Upper lobe of left lung (tissue), 6 donors: ENCODE measurements at regions not wholly inside any gene's neighbourhood (a gene's known extent, or its start where the extent isn't known, plus 50 kb on each side); places are given as distances from the start of the nearest gene placed in this dataset.
"Not testable (repeated sequence)": the region's sequence is repeated elsewhere in the genome, so short reads cannot be mapped to it uniquely, and the experiment has no call there.

ENCODE experiments used
- ATAC-seq, 2 donors: fragments of 200-7000 bp; cut with Tn5 transposase; one replicate each; pipeline ENCODE4 v1.9.1; 2022; ENCODE audit warnings: mild to moderate bottlenecking in 2 of 2, moderate library complexity in 2 of 2; ENCODE audit not compliant: low FRiP score in 2 of 2
- DNase-seq, 2 donors: peaks; one replicate each; pipeline ENCODE4 v3.0.0-alpha.2; 2019 to 2020
- H3K27ac ChIP-seq, 4 donors: fragments of 200-600 bp; sonication (generic); one replicate each; pipeline ENCODE4 v1.5.1; 2016 to 2019
- H3K27me3 ChIP-seq, 4 donors: fragments of 200-600 bp; sonication (generic); one replicate each; pipeline ENCODE4 v1.5.1; 2017 to 2019
- H3K36me3 ChIP-seq, 4 donors: fragments of 200-600 bp; sonication (generic); one replicate each; pipeline ENCODE4 v1.5.1; 2016 to 2019
- H3K4me1 ChIP-seq, 4 donors: fragments of 200-600 bp; sonication (generic); one replicate each; pipeline ENCODE4 v1.5.1; 2018 to 2019
- H3K4me3 ChIP-seq, 4 donors: fragments of 200-600 bp; sonication (generic); one replicate each; pipeline ENCODE4 v1.5.1; 2017 to 2019; ENCODE audit warnings: mild to moderate bottlenecking in 2 of 4, moderate library complexity in 1 of 4
- H3K9me3 ChIP-seq, 4 donors: fragments of 200-600 bp; sonication (generic); one replicate each; pipeline ENCODE4 v1.5.1; 2018 to 2019
- CTCF ChIP-seq, 6 experiments: fragments of 450-650 bp in 4 of 6; fragments of 200-600 bp in 2 of 6; sonication (generic) in 2 of 6; IDR thresholded peaks; one replicate each; pipeline ENCODE4 v1.5.1; 2016 to 2019; ENCODE audit warnings: antibody characterized with exemption in 6 of 6
- EP300 ChIP-seq, 4 donors: sonication (generic); formaldehyde crosslinking; IDR thresholded peaks; one replicate each; pipeline ENCODE4 v1.5.1; 2017; ENCODE audit warnings: antibody characterized with exemption in 4 of 4, control low read depth in 2 of 4
- POLR2A ChIP-seq, 4 donors: fragments of 450-650 bp; IDR thresholded peaks; one replicate each; pipeline ENCODE4 v1.5.1; 2016 to 2017; ENCODE audit warnings: antibody characterized with exemption in 4 of 4, mild to moderate bottlenecking in 2 of 4
- POLR2AphosphoS5 ChIP-seq, 2 donors: sonication (generic); formaldehyde crosslinking; IDR thresholded peaks; one replicate each; pipeline ENCODE4 v1.5.1; 2017; ENCODE audit warnings: antibody characterized with exemption in 2 of 2
- WGBS, 2 donors: methylation state at CpG; one replicate each; pipeline ENCODE4 v1.1.5; 2017 to 2018; 5-methylcytosine and 5-hydroxymethylcytosine counted together
- donor health status: DM: no; HTN: no; CAD: no; lungs with moderate emphysema.
- donor health status: DM: no; HTN: yes; CAD: no; lungs with severe emphysema.

GRCh38 chrX:42188730-42189129 lies 265.4 kb upstream of the CASK start:
- H3K36me3 ChIP-seq = no peaks in the 10 kb centered on the region
- no peak for DNase-seq
- H3K4me1 ChIP-seq = no peaks in the 10 kb centered on the region
- TF ChIP-seq EP300 (IDR thresholded peaks at IDR 0.05) (no peak), POLR2AphosphoS5 (IDR thresholded peaks at IDR 0.05) (no peak), POLR2A (IDR thresholded peaks at IDR 0.05) (no peak), CTCF (IDR thresholded peaks at IDR 0.05) (no peak)
- WGBS, 2 donors = 80 to 89% methylated on average over 4 to 5 of the region's 5 CpGs
- no peak overlapping the region for H3K27ac ChIP-seq
- H3K4me3 ChIP-seq = no peak overlapping the region
- no peaks in the 10 kb centered on the region for H3K27me3 ChIP-seq
- H3K9me3 ChIP-seq = peaks cover 0 to 6% (median 0%) of the 10 kb centered on the region in 4 donors
- no peak for ATAC-seq

- Histone ChIP-seq H3K4me3 (no peak overlapping the region), H3K36me3 (no peaks in the 10 kb centered on the region), H3K9me3 (no peaks in the 10 kb centered on the region), H3K27ac (no peak overlapping the region), H3K27me3 (no peaks in the 10 kb centered on the region), H3K4me1 (no peaks in the 10 kb centered on the region)
- ATAC-seq = no peak
- TF ChIP-seq EP300 (IDR thresholded peaks at IDR 0.05) = no peak
- TF ChIP-seq POLR2AphosphoS5 (IDR thresholded peaks at IDR 0.05) = no peak
- no peak for TF ChIP-seq CTCF (IDR thresholded peaks at IDR 0.05)
- no peak for TF ChIP-seq POLR2A (IDR thresholded peaks at IDR 0.05)
- WGBS, 2 donors = 66% methylated on average over 6 of the region's 6 CpGs; no CpG with 5 or more reads in 1 of the 2 donors
- DNase-seq = no peak
These were observed 253.4 kb upstream of the CASK start for GRCh38 chrX:42176789-42177188.

- no peaks in the 10 kb centered on the region for H3K4me1 ChIP-seq
- no peak for ATAC-seq
- H3K36me3 ChIP-seq = no peaks in the 10 kb centered on the region
- 71 to 100% methylated on average over 2 of the region's 2 CpGs for WGBS, 2 donors
- no peak overlapping the region for H3K27ac ChIP-seq
- no peak overlapping the region for H3K4me3 ChIP-seq
- TF ChIP-seq POLR2A (IDR thresholded peaks at IDR 0.05) (no peak), POLR2AphosphoS5 (IDR thresholded peaks at IDR 0.05) (no peak), EP300 (IDR thresholded peaks at IDR 0.05) (no peak), CTCF (IDR thresholded peaks at IDR 0.05) (no peak)
- H3K9me3 ChIP-seq = no peaks in the 10 kb centered on the region
- H3K27me3 ChIP-seq = no peaks in the 10 kb centered on the region
- no peak for DNase-seq
These were observed 252.5 kb upstream of the CASK start for GRCh38 chrX:42175843-42176242.

- H3K27ac ChIP-seq, H3K4me1 ChIP-seq, H3K4me3 ChIP-seq, H3K36me3 ChIP-seq, ATAC-seq, DNase-seq, H3K27me3 ChIP-seq, H3K9me3 ChIP-seq: not testable (repeated sequence)
- 81 to 90% methylated on average over 2 of the region's 2 CpGs for WGBS, 2 donors
These were observed 234.6 kb upstream of the CASK start for GRCh38 chrX:42157923-42158322.

GRCh38 chrX:42151808-42152207 lies 228.5 kb upstream of the CASK start:
- ATAC-seq = no peak
- no peak overlapping the region for H3K27ac ChIP-seq
- H3K4me1 ChIP-seq = no peaks in the 10 kb centered on the region
- WGBS, 2 donors = 76 to 80% methylated on average over 3 of the region's 3 CpGs
- TF ChIP-seq EP300 (IDR thresholded peaks at IDR 0.05) (no peak), POLR2AphosphoS5 (IDR thresholded peaks at IDR 0.05) (no peak), POLR2A (IDR thresholded peaks at IDR 0.05) (no peak), CTCF (IDR thresholded peaks at IDR 0.05) (no peak)
- no peaks in the 10 kb centered on the region for H3K27me3 ChIP-seq
- H3K4me3 ChIP-seq = no peak overlapping the region
- H3K9me3 ChIP-seq = no peaks in the 10 kb centered on the region
- no peak for DNase-seq
- H3K36me3 ChIP-seq = no peaks in the 10 kb centered on the region
